Right ventricle myocardium superior (tissue), 1 donor: ENCODE measurements at regions not wholly inside any gene's neighbourhood (a gene's known extent, or its start where the extent isn't known, plus 50 kb on each side); places are given as distances from the start of the nearest gene placed in this dataset.
A peak's percentile ranks its signal among the peaks of the same experiment; 100 is the strongest.
"Not testable (repeated sequence)": the region's sequence is repeated elsewhere in the genome, so short reads cannot be mapped to it uniquely, and the experiment has no call there.

ENCODE experiments used
- ATAC-seq: fragments of 200-7000 bp; cut with Tn5 transposase; one replicate; pipeline ENCODE4 v1.9.1; 2020; ENCODE audit warnings: mild to moderate bottlenecking; ENCODE audit not compliant: poor library complexity
- DNase-seq: peaks from one replicate; pipeline ENCODE4 v3.0.0-alpha.2; 2020
- intact Hi-C: fragments of 100-400 bp; cut with DNase I; formaldehyde crosslinking; loops from one replicate; pipeline ENCODE4 v1.11.2; 2022
- donor health status: DM: no; HTN: yes; CAD: no; lungs with severe emphysema.

DNA sequence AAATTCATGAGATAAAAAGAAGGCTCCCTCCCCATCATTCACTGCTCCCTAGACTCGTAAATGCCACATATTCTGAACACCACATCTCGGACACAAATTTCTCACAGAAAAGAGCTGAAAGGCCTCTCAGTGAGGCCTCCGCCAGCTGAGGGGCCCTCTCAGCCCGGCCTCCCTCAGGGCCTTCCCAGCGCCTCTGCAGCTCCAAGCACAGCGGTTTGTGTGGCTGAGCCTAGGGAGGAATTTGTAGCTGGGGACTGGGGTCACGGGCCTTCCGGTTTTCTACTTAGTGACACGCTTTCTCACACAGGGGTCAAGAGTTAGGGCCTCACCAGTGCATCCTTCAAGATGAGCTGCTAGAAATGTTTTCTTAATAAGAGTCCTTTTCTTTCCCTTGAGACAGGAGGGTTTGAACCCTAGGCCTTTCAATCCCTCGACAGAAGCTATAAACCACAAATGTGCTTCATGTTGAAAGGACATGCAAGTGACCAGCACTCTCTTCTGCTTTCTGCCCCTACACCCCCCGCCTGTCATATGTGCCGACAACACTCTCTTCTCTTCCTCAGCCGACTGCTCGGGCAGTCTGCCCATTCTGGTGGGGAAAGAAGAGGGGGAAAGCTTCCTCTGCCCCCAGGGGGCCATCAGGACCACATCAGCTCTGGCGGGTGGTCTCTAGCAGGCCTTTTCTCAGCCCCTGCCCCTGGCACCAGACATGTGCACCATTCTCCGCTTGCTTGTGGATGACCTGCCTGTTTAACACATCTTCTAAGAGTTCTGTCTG is 104.9 kb downstream of the CHIC2 start:
- ATAC-seq (no peak), DNase-seq (no peak)
- intact Hi-C loops: no loop called here

- DNase-seq: no peak
- no peak for ATAC-seq
- intact Hi-C loops: no loop called here
Observed at GRCh38 chr4:53956454-53956853, 108.0 kb downstream of the CHIC2 start.

- no peak for ATAC-seq
- intact Hi-C loops: no loop called here
- no peak for DNase-seq
Observed at GRCh38 chr4:53956053-53956452, 108.4 kb downstream of the CHIC2 start.

GRCh38 chr4:53951414-53951813 is 113.0 kb downstream of the CHIC2 start:
- DNase-seq (no peak), ATAC-seq (no peak)
- intact Hi-C loops: no loop called here

DNA sequence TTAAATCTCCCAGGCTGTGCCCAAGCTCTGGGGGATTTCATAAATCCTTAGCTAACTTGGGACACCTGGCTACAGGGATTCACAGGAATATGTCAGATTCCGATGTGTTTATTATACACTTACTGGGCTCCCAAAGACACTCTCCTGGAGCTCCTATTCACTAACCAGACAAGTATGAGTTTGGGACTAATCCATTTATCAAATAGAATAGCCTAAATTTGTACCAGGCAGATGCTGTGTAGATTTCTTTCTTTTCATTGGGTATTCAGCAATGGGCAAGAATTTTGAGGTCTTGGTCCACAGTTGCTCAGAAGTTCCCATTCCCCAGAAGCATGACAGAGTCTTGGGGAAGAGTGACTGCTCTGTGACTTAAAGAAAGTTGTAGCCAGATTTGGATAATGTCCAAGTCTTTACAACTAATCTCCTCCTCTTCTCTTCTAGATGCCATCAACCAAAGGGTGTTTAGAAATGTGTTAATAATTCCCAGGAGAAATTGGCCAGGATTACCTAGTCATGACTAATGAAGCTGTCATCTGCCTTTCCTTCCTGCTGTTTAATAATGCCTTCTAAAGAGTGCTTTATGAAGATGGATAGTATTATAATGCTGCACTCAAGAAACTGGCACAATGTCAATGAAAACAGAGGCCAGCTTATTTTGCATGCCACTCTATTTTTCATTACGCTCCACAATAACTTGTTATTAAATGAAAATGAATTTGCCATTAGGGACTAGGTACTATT is 120.9 kb downstream of the CHIC2 start:
- DNase-seq: no peak
- ATAC-seq: no peak
- intact Hi-C loops: no loop called here

DNA sequence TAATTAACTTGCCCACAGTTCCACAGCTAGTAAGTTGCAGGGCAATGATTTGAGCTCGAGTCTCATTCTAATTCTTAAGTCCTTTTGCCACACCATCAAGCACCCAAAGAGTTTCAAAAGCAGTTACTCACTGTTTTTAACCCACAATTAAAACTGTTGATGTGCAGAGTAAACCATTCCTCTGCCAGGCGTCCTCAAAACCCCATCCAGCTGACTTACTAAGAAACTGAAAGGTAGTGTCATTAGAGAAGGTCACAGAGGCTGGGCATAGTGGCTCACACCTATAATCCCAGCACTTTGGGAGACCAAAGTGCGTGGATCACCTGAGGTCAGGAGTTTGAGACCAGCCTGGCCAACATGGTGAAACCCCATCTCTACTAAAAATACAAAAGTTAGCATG is 121.7 kb downstream of the CHIC2 start:
- intact Hi-C loops: no loop called here
- DNase-seq (no peak), ATAC-seq (no peak)

DNA sequence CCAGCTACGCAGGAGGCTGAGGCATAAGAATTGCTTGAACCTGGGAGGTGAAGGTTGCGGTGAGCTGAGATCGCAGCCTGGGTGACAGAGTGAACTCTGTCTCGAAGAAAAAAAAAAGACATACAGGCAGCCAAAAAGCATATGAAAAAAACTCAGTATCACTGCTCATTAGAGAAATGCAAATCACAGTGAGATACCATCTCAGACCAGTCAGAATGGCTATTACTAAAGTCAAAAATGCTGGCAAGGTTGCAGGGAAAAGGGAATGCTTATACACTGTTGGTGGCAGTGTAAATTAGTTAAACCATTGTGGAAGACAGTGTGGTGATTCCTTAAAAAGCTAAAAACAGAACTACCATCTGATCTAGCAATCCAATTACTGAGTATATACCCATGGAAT is 123.1 kb downstream of the CHIC2 start:
- intact Hi-C loops: no loop called here
- ATAC-seq (no peak), DNase-seq (no peak)

GRCh38 chr4:53939892-53940291 is 124.5 kb downstream of the CHIC2 start:
- intact Hi-C loops, DNase-seq, ATAC-seq: not testable (repeated sequence)

DNA sequence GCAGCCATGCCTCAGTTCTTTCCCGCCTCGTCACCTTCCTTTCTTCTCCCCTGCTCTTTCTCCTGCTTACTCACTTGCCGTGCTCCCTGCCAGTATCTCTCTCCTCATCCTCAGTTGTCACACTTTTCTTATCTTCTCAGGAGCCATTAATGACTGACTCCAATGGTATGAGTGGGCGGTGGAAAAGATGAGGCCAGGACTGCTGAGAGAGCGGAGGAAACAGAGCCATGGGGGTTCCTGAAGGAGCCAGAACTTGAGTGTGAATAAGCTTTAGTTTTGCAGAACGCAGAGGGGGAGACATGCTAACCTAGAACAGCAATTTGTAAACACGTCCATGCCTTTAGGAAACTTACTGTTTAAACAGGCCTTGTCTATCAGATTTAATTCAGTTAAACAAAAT is 126.5 kb downstream of the CHIC2 start:
- DNase-seq: no peak
- ATAC-seq: no peak
- intact Hi-C loops: no loop called here

- ATAC-seq (no peak), DNase-seq (no peak)
- intact Hi-C loops: no loop called here
Observed at GRCh38 chr4:53937327-53937726, 127.1 kb downstream of the CHIC2 start.

DNA sequence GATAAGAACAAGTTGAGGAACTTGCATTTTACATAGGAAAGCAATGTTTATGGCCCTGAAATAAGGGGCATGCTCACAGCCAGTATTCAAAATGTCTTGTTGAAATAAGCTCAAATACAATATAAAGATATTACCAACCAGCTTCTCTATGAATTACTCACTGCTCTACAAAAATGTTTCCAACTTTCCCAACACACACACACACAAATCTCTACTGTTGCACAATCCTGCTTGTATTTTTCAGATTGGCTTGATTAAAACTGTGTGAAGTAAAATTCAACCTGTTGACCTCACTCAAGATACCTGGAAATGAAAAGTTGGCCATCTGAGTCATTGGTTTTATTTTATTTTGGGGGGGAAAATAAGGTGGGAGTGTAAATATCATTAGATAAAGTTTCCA is 128.6 kb downstream of the CHIC2 start:
- DNase-seq (no peak), ATAC-seq (no peak)
- intact Hi-C loops: no loop called here

DNA sequence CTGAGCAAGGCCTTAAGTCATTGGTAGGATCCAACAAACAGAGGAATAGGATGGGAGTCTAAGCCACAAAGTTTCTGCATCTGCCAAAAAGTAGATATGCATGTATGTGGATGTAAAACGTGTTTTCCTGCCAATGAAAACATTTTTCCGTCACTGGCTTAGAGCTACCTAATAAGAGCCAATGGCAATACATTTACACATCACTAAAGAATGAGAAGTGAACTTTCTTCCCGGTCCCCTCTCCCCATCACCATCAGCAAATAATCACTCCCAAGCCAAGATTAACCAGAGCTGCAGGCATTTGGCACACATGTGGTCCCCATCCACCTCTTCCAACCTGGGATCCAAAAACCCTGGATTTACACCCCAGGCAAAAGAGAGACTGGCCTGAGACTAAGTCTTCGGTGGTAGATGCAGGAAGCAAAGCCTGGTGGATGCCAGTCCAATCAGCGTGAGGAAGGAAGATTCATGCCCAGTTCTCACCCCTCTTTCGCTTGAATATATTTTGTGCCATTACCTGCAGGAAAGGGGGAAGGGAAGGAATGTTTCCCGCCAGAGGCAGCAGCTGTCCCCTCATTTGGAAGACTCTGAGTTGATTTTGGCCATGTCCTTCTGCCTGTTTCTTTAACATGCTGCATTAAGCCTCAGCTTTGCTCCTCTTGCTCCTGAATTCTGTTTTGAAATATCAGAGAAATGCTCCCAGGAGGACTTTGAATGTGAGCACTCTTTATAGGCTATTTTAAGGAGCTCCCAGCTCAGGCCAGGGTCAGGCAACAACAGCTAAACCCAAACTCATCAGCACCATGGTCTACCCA is 131.4 kb downstream of the CHIC2 start:
- ATAC-seq: no peak
- intact Hi-C loops: loop anchor here (5.0 kb wide), 2 partner anchors 284 to 299 kb away; no protein-coding TSS in a partner anchor
- DNase-seq: no peak

DNA sequence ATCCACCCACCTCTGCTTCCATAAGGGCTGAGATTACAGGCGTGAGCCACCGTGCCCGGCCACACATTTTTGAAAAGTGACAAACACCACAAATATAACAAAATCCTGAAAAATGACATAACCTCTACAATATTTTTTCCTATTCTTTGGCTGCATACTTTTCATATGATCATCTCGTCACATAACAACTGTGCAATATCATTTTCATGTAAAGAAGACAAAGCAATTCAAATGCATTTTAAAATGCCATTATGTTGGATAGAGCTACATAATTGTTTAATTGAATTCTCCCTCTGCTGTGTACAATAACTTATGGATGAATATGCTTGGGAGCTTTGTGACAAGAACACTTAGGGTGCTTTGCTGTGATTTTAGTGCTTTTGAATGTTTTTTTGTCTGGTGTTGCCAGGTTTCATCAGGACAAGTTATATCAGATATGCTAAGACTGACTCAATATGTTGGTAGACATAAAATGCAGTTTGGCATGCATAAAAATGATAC is 132.9 kb downstream of the CHIC2 start:
- DNase-seq (no peak), ATAC-seq (no peak)
- intact Hi-C loops: loop anchor here (5.0 kb wide), 2 partner anchors 286 to 301 kb away; no protein-coding TSS in a partner anchor

GRCh38 chr4:53929955-53930798 is 134.2 kb downstream of the CHIC2 start:
- peak; percentile 66 for DNase-seq
- peak; percentile 96 for ATAC-seq
- intact Hi-C loops: loop anchor here (5.0 kb wide), 2 partner anchors 287 to 302 kb away; no protein-coding TSS in a partner anchor

GRCh38 chr4:53929311-53929710 is 135.1 kb downstream of the CHIC2 start:
- ATAC-seq (no peak), DNase-seq (no peak)
- intact Hi-C loops: no loop called here

DNA sequence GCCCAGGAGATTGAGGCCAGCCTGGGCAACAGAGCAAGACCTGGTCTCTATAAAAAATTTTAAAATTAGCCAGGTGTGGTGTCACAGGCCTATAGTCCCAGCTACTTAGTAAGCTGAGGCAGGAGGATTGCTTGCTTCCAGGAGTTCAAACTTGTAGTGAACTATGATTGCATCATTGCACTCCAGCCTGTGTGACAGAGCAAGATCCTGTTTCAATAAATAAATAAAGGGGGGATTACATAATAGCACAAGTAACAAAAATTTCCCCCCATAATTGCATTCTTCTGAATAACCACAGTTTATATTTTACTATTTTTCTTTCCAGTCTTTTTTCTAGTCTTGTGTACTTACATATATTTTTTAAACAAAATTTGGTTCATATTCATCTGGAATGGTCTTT is 135.6 kb downstream of the CHIC2 start:
- intact Hi-C loops: no loop called here
- no peak for DNase-seq
- peak; percentile 25 for ATAC-seq

DNA sequence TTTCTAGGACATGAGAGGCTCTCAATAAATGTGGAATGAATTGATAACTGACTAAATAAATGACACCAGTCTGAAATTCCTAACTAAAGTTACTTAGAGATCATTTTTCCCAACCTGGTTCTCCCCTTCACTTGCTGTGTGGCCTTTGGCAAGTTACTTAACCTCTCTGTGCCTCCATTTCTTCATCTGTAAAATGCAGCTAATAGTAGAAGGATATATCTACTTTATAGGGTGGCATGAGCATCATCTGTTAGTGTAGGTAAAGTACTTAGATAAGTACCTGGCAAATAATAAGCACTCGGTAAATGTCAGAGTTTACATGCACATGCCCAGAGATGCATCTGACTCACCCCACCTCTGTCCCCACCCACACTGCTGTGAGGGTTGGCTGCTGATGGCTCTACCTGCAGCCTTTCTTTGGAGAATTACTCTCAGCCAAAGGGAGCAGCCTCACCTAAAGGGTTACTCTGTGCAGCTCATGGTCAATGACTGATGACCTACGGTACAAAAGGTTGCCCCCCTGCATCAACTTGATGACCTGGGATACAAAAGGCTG is 139.3 kb downstream of the CHIC2 start:
- no peak for DNase-seq
- ATAC-seq: no peak
- intact Hi-C loops: no loop called here
